Sigmoid colon (tissue), 6 donors: ENCODE measurements at regions not wholly inside any gene's neighbourhood (a gene's known extent, or its start where the extent isn't known, plus 50 kb on each side); places are given as distances from the start of the nearest gene placed in this dataset.
"Not testable (repeated sequence)": the region's sequence is repeated elsewhere in the genome, so short reads cannot be mapped to it uniquely, and the experiment has no call there.

Source experiments
- DNase-seq: peaks from one replicate; pipeline ENCODE4 v3.0.0-alpha.2; 2019
- H3K27ac ChIP-seq, 4 donors: fragments of 200-600 bp; sonication (generic); one replicate each; pipeline ENCODE4 v1.5.1; 2016 to 2019; ENCODE audit warnings: mild to moderate bottlenecking in 1 of 4
- H3K27me3 ChIP-seq, 3 donors: fragments of 200-600 bp; sonication (generic); one replicate each; pipeline ENCODE4 v1.5.1; 2019; ENCODE audit warnings: mild to moderate bottlenecking in 1 of 3
- H3K36me3 ChIP-seq, 4 donors: fragments of 200-600 bp; sonication (generic); one replicate each; pipeline ENCODE4 v1.5.1; 2016 to 2019
- H3K4me1 ChIP-seq, 4 donors: fragments of 200-600 bp; sonication (generic); one replicate each; pipeline ENCODE4 v1.5.1; 2017 to 2019
- H3K4me3 ChIP-seq, 4 donors: fragments of 200-600 bp; sonication (generic); one replicate each; pipeline ENCODE4 v1.5.1; 2017 to 2019; ENCODE audit warnings: mild to moderate bottlenecking in 2 of 4, moderate library complexity in 1 of 4
- H3K9me3 ChIP-seq, 4 donors: fragments of 200-600 bp in 3 of 4; sonication (generic) in 3 of 4; one replicate each; pipeline versions ENCODE4 v1.5.1 to v1.6.1; 2013 to 2019
- CTCF ChIP-seq, 4 experiments: fragments of 450-650 bp in 3 of 4; fragments of 200-600 bp in 1 of 4; IDR thresholded peaks; one replicate each; pipeline ENCODE4 v1.5.1; 2016 to 2019; ENCODE audit warnings: antibody characterized with exemption in 4 of 4, mild to moderate bottlenecking in 3 of 4, moderate library complexity in 2 of 4
- EP300 ChIP-seq, 4 donors: sonication (generic); formaldehyde crosslinking; IDR thresholded peaks; one replicate each; pipeline ENCODE4 v1.6.1; 2017; ENCODE audit warnings: antibody characterized with exemption in 4 of 4
- POLR2A ChIP-seq, 2 donors: fragments of 450-650 bp; IDR thresholded peaks; one replicate each; pipeline ENCODE4 v1.6.1; 2016; ENCODE audit warnings: antibody characterized with exemption in 2 of 2, mild to moderate bottlenecking in 2 of 2, moderate library complexity in 2 of 2
- POLR2AphosphoS5 ChIP-seq, 4 donors: sonication (generic); formaldehyde crosslinking; IDR thresholded peaks; one replicate each; pipeline ENCODE4 v1.6.1; 2017; ENCODE audit warnings: antibody characterized with exemption in 4 of 4
- WGBS, 2 donors: extraction: QIAGEN DNeasy Blood & Tissue Kit; methylation state at CpG; one replicate each; pipeline ENCODE4 v1.1.7; 2013; 5-methylcytosine and 5-hydroxymethylcytosine counted together
- intact Hi-C: fragments of 100-400 bp; cut with DNase I; formaldehyde crosslinking; loops from one replicate; pipeline ENCODE4 v1.15.1; 2023
- donor health status: healthy with polysubstance abuse.
- donor health status: healthy.

GRCh38 chr3:11907667-11908660 is 61.3 kb upstream of the TAMM41 start:
- 61 to 68% methylated on average over 14 of the region's 14 CpGs for WGBS, 2 donors
- Histone ChIP-seq H3K27me3 (peaks cover 0 to 4% (median 0%) of the 10 kb centered on the region in 3 donors), H3K36me3 (no peaks in the 10 kb centered on the region), H3K27ac (no peak overlapping the region), H3K4me1 (no peaks in the 10 kb centered on the region), H3K9me3 (no peaks in the 10 kb centered on the region), H3K4me3 (no peak overlapping the region)
- DNase-seq = no peak
- intact Hi-C loops = no loop called here
- TF ChIP-seq CTCF (IDR thresholded peaks at IDR 0.05) (no peak), POLR2AphosphoS5 (IDR thresholded peaks at IDR 0.05) (no peak), POLR2A (IDR thresholded peaks at IDR 0.05) (no peak), EP300 (IDR thresholded peaks at IDR 0.05) (no peak)

DNA sequence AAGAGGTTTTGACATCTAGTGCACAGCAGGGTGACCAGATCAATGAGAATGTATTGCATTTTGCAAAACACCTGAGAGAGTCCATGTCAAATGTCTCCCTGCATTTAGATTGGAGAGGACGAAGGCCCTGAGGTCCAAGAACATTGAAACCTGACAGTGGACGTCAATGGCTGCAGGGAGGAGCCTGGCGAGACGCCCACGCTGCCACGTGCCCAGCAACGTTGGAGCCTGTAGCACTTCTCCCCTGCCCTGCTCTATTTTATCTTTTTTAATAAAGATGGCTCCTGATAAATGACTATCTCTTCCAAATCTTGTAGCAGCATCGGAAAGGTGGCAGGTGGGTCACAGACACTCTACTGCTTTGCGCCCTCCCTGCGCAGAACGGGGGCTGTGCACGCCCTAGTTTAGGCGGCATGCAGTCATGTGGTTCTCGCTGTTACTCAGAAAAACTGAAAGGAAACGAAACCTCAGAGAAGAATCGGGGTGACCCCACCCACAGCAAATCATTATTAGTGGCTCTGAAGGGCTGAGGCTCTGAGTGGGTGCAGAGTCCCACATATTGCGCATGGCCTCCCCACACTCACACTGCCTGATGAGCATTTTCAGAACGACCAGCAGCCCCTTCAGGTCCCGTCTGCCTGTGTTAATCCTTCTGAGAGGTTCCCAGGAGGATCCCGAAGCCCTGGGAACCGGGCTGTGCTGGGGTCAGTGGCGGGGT is 62.5 kb upstream of the TAMM41 start:
- H3K27ac ChIP-seq = no peak overlapping the region
- H3K9me3 ChIP-seq = no peaks in the 10 kb centered on the region
- intact Hi-C loops = no loop called here
- H3K4me3 ChIP-seq = no peak overlapping the region
- peaks cover 0 to 4% (median 0%) of the 10 kb centered on the region in 3 donors for H3K27me3 ChIP-seq
- H3K4me1 ChIP-seq = no peaks in the 10 kb centered on the region
- 69 to 82% methylated on average over 22 of the region's 22 CpGs for WGBS, 2 donors
- no peak for DNase-seq
- H3K36me3 ChIP-seq = no peaks in the 10 kb centered on the region
- TF ChIP-seq POLR2A (IDR thresholded peaks at IDR 0.05) (no peak), POLR2AphosphoS5 (IDR thresholded peaks at IDR 0.05) (no peak), CTCF (IDR thresholded peaks at IDR 0.05) (no peak)

- Histone ChIP-seq H3K4me3 (no peak overlapping the region), H3K27me3 (peaks cover 0 to 4% (median 0%) of the 10 kb centered on the region in 3 donors), H3K4me1 (no peaks in the 10 kb centered on the region), H3K9me3 (no peaks in the 10 kb centered on the region), H3K36me3 (no peaks in the 10 kb centered on the region), H3K27ac (no peak overlapping the region)
- 90 to 93% methylated on average over 4 of the region's 4 CpGs for WGBS, 2 donors
- no peak for TF ChIP-seq EP300 (IDR thresholded peaks at IDR 0.05)
- no peak for TF ChIP-seq POLR2AphosphoS5 (IDR thresholded peaks at IDR 0.05)
- no peak for TF ChIP-seq CTCF (IDR thresholded peaks at IDR 0.05)
- TF ChIP-seq POLR2A (IDR thresholded peaks at IDR 0.05) = no peak
- intact Hi-C loops = no loop called here
- DNase-seq = no peak
Measured at GRCh38 chr3:11909726-11910125, 63.0 kb upstream of the TAMM41 start.

DNA sequence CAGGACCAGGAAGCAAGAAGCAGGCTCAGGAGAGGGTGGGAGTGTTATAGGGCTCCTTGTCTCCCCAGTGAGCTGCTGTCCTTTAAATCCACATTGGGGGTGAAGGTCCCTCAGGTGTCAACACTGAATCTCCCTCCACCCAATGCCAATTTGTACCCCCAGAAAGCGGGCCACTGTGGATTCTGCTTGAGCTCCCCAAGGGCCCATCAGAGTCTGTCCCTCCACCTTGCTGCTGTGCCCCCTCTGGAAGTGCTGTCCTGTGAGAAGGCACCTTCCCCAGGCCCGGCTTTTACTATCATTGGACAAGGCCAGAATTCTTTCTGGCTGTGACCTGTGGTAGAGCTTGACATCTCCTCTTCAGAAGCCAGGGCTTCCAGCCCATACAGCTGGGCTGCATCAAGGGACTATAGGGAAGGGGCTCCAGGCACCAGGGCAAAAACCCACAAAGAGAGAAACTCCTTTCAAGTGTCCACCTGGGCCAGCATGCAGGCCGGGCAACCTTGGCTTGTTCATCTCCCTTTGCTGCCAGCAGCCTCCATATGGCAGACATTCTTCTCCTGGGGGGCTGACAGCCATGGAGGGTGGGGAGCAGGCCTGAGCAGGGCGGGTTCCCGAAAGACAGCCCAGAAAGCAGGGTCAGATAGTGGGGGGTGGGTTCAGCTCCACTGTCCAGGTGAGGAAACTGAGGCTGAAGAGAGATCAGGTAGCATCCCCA is 63.7 kb upstream of the TAMM41 start:
- DNase-seq, H3K36me3 ChIP-seq, H3K4me3 ChIP-seq, H3K27me3 ChIP-seq, H3K27ac ChIP-seq, H3K4me1 ChIP-seq, intact Hi-C loops, H3K9me3 ChIP-seq: not testable (repeated sequence)
- 87 to 89% methylated on average over 5 of the region's 5 CpGs for WGBS, 2 donors
